ENCODE measurements at regions not wholly inside any gene's neighbourhood (a gene's known extent, or its start where the extent isn't known, plus 50 kb on each side); places are given as distances from the start of the nearest gene placed in this dataset.

DNA sequence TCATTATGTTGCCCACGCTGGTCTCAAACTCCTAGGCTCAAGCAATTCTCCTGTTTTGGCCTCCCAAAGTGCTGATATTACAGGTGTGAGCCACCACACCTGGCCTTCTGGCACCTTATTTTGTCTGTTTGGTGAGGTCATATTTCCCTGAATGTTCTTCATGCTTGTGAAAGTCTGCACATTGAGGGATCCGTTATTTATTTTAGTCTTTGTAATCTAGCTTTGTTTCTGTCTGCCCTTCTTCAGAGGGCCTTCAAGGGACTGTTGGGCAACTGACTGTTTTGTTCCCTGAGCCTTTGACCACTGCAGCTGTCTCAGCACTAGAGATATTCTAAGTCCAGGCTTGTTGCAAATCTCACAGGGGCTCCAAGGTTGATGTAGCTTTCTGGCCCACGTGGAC is 110.5 kb upstream of the RFC3 start:
- TF ChIP-seq, protein P1, sequence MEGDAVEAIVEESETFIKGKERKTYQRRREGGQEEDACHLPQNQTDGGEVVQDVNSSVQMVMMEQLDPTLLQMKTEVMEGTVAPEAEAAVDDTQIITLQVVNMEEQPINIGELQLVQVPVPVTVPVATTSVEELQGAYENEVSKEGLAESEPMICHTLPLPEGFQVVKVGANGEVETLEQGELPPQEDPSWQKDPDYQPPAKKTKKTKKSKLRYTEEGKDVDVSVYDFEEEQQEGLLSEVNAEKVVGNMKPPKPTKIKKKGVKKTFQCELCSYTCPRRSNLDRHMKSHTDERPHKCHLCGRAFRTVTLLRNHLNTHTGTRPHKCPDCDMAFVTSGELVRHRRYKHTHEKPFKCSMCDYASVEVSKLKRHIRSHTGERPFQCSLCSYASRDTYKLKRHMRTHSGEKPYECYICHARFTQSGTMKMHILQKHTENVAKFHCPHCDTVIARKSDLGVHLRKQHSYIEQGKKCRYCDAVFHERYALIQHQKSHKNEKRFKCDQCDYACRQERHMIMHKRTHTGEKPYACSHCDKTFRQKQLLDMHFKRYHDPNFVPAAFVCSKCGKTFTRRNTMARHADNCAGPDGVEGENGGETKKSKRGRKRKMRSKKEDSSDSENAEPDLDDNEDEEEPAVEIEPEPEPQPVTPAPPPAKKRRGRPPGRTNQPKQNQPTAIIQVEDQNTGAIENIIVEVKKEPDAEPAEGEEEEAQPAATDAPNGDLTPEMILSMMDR (IDR thresholded peaks at IDR 0.05), result no peak

DNA sequence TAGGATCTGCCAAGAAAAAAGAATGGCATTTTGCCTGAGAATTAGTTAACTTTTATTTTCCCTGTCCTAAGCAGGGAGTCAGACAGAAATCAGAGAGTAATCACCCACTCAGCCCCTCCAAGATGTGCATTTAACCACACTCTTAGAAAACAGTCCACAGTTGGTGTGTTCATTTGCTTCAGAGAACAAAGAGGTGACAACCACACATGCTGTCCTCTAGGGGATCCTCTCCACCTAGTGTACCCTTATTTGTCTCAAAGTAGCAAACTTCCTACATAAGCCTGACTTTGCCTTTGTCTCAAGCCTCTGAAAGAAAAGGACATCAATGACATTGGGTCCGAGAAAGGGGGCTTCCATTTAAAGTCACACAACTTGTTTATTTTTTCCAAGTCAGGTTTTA is 107.0 kb upstream of the RFC3 start:
- TF ChIP-seq, protein P1 (IDR thresholded peaks at IDR 0.05), result no peak

DNA sequence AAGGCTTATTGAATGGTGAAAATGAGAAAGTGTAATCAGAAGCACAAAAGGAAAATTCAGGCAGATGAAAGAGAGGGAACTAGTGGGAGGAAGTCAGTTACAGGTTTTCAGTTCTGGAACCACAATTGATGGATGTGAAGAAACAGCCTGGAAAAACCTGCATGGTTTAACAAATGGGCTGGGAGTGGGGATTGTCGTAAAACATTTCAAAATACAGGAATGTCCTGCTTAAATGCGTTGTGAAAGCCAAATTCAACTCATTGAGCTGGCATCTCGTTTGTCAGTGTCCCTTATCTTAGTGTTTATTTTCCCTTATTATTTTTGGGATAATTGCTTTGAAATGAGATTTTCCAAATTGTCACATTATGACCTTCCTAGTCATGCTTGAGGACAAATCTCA is 106.5 kb upstream of the RFC3 start:
- TF ChIP-seq, protein P1 (IDR thresholded peaks at IDR 0.05), result no peak

DNA sequence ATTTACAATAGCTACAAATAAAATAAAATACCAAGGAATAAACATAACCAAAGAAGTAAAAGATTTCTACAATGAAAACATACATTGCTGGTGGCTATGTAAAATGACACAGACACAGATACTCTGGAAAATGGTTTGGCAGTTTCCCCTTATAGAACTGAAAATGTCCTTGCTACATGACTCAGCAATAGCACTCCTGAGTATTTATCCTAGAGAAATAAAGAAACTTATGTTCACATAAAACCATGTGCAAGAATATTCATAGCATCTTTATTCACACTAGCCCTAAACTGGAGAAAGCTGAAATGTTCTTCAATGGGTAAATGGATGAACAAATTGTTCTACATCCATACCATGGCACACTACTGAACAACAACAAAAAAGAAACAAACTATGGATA is 100.2 kb upstream of the RFC3 start:
- TF ChIP-seq, protein P1 (IDR thresholded peaks at IDR 0.05), result no peak

DNA sequence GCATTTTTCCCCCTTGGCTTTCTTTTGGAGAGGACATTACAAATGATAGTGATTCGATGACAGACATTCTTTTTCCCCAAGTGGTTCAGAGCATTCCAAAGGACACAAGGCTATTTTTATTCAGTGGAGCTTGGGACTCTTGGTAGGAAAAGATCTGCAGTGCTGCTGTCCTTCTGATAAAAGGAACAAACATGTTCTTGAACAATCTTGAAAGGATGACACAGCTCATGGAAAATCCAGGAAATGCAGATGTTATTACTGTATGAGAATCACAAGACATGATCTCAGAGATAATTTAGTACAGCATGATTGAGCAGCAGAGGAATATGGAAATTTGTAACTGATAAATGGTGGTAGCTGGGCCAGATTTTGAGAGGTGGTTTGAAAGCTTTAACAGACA is 96.2 kb upstream of the RFC3 start:
- TF ChIP-seq, protein P1 (IDR thresholded peaks at IDR 0.05), result no peak

DNA sequence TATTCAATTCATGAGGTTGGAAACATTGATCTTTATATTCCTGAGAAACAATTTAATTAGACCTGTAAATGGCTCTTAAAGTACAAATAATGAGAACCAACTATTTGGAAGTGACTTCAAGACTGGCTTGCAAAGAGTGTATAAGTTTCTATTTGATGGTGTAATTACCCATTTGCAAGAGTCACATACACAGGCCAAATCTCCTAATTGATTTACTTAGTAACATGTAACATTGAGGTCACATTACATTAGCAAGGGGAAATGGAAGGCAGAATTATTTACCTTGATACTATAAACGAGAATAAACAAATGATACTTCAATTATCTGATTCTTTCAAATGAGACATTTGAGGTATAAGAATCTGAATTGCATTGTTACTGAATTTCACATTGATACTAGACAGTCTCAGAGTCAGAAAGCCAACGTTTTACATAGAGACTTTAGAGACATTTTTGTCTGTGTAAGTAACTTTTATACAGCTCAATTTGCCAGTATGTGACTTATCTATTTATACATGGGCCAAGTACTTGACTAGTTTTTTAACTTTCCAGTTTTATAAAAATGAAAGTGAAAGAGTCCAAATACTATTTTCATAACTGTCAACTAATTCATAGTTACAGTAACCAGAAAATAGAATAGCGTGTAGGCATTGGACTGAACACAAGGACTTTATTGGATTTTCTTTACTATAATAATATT is 95.6 kb upstream of the RFC3 start:
- TF ChIP-seq, protein P1 (IDR thresholded peaks at IDR 0.05), result no peak

DNA sequence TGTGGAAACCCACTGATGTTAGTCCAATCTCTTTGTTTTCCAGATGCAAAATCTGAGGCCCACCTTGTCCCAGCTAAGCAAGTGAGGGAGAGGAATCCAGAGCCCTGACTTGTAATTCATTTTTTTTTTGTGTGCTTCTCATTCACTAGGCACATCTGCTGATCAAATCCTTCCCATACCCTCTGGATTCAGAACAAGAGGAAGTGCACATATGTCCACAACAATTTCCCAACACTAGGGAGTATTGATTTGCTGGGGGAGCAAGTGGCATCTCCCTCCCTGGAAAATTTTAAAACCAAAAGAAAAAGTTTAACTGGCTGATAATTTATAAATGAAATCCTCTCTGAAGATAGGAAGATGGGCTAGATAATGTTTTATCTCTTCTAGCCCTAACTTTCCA is 94.6 kb upstream of the RFC3 start:
- TF ChIP-seq, protein P1 (IDR thresholded peaks at IDR 0.05), result no peak
